SK-N-SH treated with all-trans-retinoic acid at 6 μM for 48 hours (cell line): ENCODE measurements at regions not wholly inside any gene's neighbourhood (a gene's known extent, or its start where the extent isn't known, plus 50 kb on each side); places are given as distances from the start of the nearest gene placed in this dataset.

Experiments used
- ARNTL ChIP-seq: fragments of 450-650 bp; formaldehyde crosslinking; IDR thresholded peaks from 2 replicates; pipeline ENCODE4 v1.5.0; 2020; ENCODE audit warnings: low read depth, mild to moderate bottlenecking, moderate library complexity, borderline replicate concordance
- ZNF70 ChIP-seq: fragments of 450-650 bp; formaldehyde crosslinking; IDR thresholded peaks from 2 replicates; pipeline ENCODE4 v1.5.0; 2020; ENCODE audit warnings: mild to moderate bottlenecking, moderate library complexity
- ZNF8 ChIP-seq: fragments of 450-650 bp; formaldehyde crosslinking; IDR thresholded peaks from 2 replicates; pipeline ENCODE4 v1.5.0; 2020; ENCODE audit warnings: mild to moderate bottlenecking, moderate library complexity

- no peak for TF ChIP-seq ZNF8 (CRISPR knock-in tag)
- TF ChIP-seq ARNTL (CRISPR knock-in tag) = no peak
- TF ChIP-seq ZNF70 (CRISPR knock-in tag) = no peak
Observed at GRCh38 chr2:62431512-62431911, 74.5 kb downstream of the TMEM17 start.
